ENCODE measurements at regions not wholly inside any gene's neighbourhood (a gene's known extent, or its start where the extent isn't known, plus 50 kb on each side); places are given as distances from the start of the nearest gene placed in this dataset.

GRCh38 chr3:63193647-63194046 is 84.5 kb upstream of the SYNPR start:
- H3K27me3 ChIP-seq (ENCODE audit: insufficient read depth, low read length) = no peaks in the 10 kb centered on the region
- no peaks in the 10 kb centered on the region for H3K9me3 ChIP-seq (ENCODE audit: control insufficient read depth in 1 of 2, insufficient read depth in 1 of 2, low read depth in 1 of 2, low read length in 2 of 2)
- DNase-seq (ENCODE audit: low read depth, low spot score) (peak; percentile 3), ATAC-seq (peak; percentile 44; the same call in 1 of the 2 replicates)
- no peak overlapping the region for H3K27ac ChIP-seq (ENCODE audit: low read depth, low read length)
- H3K79me2 ChIP-seq (ENCODE audit: insufficient read depth, low read length) = no peaks in the 10 kb centered on the region
- H3K4me1 ChIP-seq (ENCODE audit: control insufficient read depth in 1 of 2, insufficient read depth in 2 of 2, low read length in 2 of 2) = no peaks in the 10 kb centered on the region
- intact Hi-C loops (cut with micrococcal nuclease) = loop anchor here (1.0 to 10.0 kb wide), 4 partner anchors 319 to 571 kb away; partner anchors contain the start of gene CADPS
- POLR2A ChIA-PET = no interaction called here
- no peaks in the 10 kb centered on the region for H3K9me2 ChIP-seq (ENCODE audit: insufficient read depth)
- RAD21 ChIA-PET (ENCODE audit: low non-redundant PET in 1 of 2, low total read pairs in 2 of 2, uncharacterized antibody in 2 of 2, unreplicated experiment in 2 of 2) = no interaction called here
- CTCF ChIA-PET = interaction anchor here (1.2 kb wide), 1 partner anchor 527 kb away, joined by 6 read pairs; no protein-coding TSS in a partner anchor
- H2AFZ ChIP-seq (ENCODE audit: low read depth, low read length, poor library complexity, severe bottlenecking) = no peak overlapping the region
- TF ChIP-seq FOSL1 (IDR thresholded peaks at IDR 0.05; ENCODE audit: low read depth) (no peak), ZFX (IDR thresholded peaks at IDR 0.05) (no peak), CTCF (IDR thresholded peaks at IDR 0.05 in 2 of 3, conservative IDR thresholded peaks at IDR 0.05 in 1 of 3; ENCODE audit: borderline replicate concordance in 1 of 3, insufficient read depth in 1 of 3, low read depth in 2 of 3, low read length in 2 of 3) (peak; percentile 5 to 47 (median 45); a peak in 3 of 6 replicates), RAD21 (IDR thresholded peaks at IDR 0.05; ENCODE audit: low read depth) (peak; percentile 65), CEBPB (IDR thresholded peaks at IDR 0.05; ENCODE audit: low read depth) (no peak)
- no peak overlapping the region for H3K4me2 ChIP-seq (ENCODE audit: low read length)
- H3K36me3 ChIP-seq (ENCODE audit: control insufficient read depth in 1 of 2, insufficient read depth in 2 of 2, low read length in 2 of 2) = no peaks in the 10 kb centered on the region
- H3K9ac ChIP-seq (ENCODE audit: low read length) = no peak overlapping the region
- no TSS peak for BruUV-seq (replicated peaks)
- no peaks in the 10 kb centered on the region for H4K20me1 ChIP-seq (ENCODE audit: insufficient read depth)
- no peak overlapping the region for H3K4me3 ChIP-seq (replicated peaks in 1 of 2; ENCODE audit: low read depth in 1 of 2, low read length in 2 of 2)

- Histone ChIP-seq H3K4me1 (ENCODE audit: control insufficient read depth in 1 of 2, insufficient read depth in 2 of 2, low read length in 2 of 2) (no peaks in the 10 kb centered on the region), H3K79me2 (ENCODE audit: insufficient read depth, low read length) (no peaks in the 10 kb centered on the region), H3K9me2 (ENCODE audit: insufficient read depth) (no peaks in the 10 kb centered on the region), H3K4me2 (ENCODE audit: low read length) (no peak overlapping the region), H4K20me1 (ENCODE audit: insufficient read depth) (no peaks in the 10 kb centered on the region; the same call in 1 of the 2 replicates), H3K4me3 (replicated peaks in 1 of 2; ENCODE audit: low read depth in 1 of 2, low read length in 2 of 2) (no peak overlapping the region), H3K36me3 (ENCODE audit: control insufficient read depth in 1 of 2, insufficient read depth in 2 of 2, low read length in 2 of 2) (no peaks in the 10 kb centered on the region), H3K9ac (ENCODE audit: low read length) (no peak overlapping the region), H3K27ac (ENCODE audit: low read depth, low read length) (no peak overlapping the region), H3K27me3 (ENCODE audit: insufficient read depth, low read length) (0 out of 2 replicates have a peak, but pooled peaks cover 6% of the 10 kb centered on the region), H2AFZ (ENCODE audit: low read depth, low read length, poor library complexity, severe bottlenecking) (no peak overlapping the region), H3K9me3 (ENCODE audit: control insufficient read depth in 1 of 2, insufficient read depth in 1 of 2, low read depth in 1 of 2, low read length in 2 of 2) (no peaks in the 10 kb centered on the region)
- CTCF ChIA-PET = no interaction called here
- RAD21 ChIA-PET (ENCODE audit: low non-redundant PET in 1 of 2, low total read pairs in 2 of 2, uncharacterized antibody in 2 of 2, unreplicated experiment in 2 of 2) = interaction anchor here in 1 of 2 experiments (0.7 kb wide), 1 partner anchor 125 kb away, joined by 3 read pairs; no protein-coding TSS in a partner anchor
- no TSS peak for BruUV-seq (replicated peaks)
- DNase-seq (ENCODE audit: low read depth, low spot score) (no peak), ATAC-seq (no peak)
- POLR2A ChIA-PET = no interaction called here
- intact Hi-C loops (cut with micrococcal nuclease) = loop anchor here (10.0 kb wide), 1 partner anchor 325 kb away; the partner anchor contains the start of gene CADPS
- TF ChIP-seq SIN3A (IDR thresholded peaks at IDR 0.05; ENCODE audit: low read depth) = no peak
- TF ChIP-seq ZNF274 (IDR thresholded peaks at IDR 0.05; ENCODE audit: low read depth, low read length) = no peak
- no peak for TF ChIP-seq ZFX (IDR thresholded peaks at IDR 0.05)
- no peak for TF ChIP-seq FOSL1 (IDR thresholded peaks at IDR 0.05; ENCODE audit: low read depth)
- TF ChIP-seq ELF1 (IDR thresholded peaks at IDR 0.05; ENCODE audit: borderline replicate concordance, low read depth) = no peak
- TF ChIP-seq SP1 (IDR thresholded peaks at IDR 0.05; ENCODE audit: low read depth) = no peak
- no peak for TF ChIP-seq REST (IDR thresholded peaks at IDR 0.05; ENCODE audit: low read depth)
- TF ChIP-seq RAD21 (IDR thresholded peaks at IDR 0.05; ENCODE audit: low read depth) = no peak
- no peak for TF ChIP-seq CTCF (IDR thresholded peaks at IDR 0.05 in 2 of 3, conservative IDR thresholded peaks at IDR 0.05 in 1 of 3; ENCODE audit: borderline replicate concordance in 1 of 3, insufficient read depth in 1 of 3, low read depth in 2 of 3, low read length in 2 of 3)
- TF ChIP-seq TCF7L2 (IDR thresholded peaks at IDR 0.05; ENCODE audit: borderline replicate concordance, extremely low read depth, insufficient read depth, insufficient read length) = no peak
Measured at GRCh38 chr3:63199606-63200005, 78.5 kb upstream of the SYNPR start.
